Endothelial cell of umbilical vein (primary cell): ENCODE measurements at regions not wholly inside any gene's neighbourhood (a gene's known extent, or its start where the extent isn't known, plus 50 kb on each side); places are given as distances from the start of the nearest gene placed in this dataset. TPM values are rescaled to one million over a fixed set of nuclear protein-coding genes. Genes with fewer than 3 reads are reported as not detected.

Experiments used
- BruUV-seq: library from RNA; stranded (reverse); fragments of 400-500 nt; replicated peaks from 2 replicates; lab custom pipeline; 2021; lab: Mats Ljungman, UMichigan
- CTCF ChIA-PET: fragments of 300-600, 350-600 bp; sonication (Branson Sonifier 250); formaldehyde crosslinking; loops from one replicate; lab custom pipeline; 2021; ENCODE audit warnings: antibody characterized with exemption, inconsistent platforms; lab: Charles Lee
- POLR2A ChIA-PET: fragments of 300-600, 350-600 bp; sonication (Branson Sonifier 250); formaldehyde crosslinking; loops from one replicate; lab custom pipeline; 2021; ENCODE audit warnings: antibody characterized with exemption, inconsistent platforms; lab: Charles Lee
- DNase-seq: peaks from one replicate; pipeline ENCODE4 v3.0.0-alpha.2; 2011; ENCODE audit warnings: low read depth, low spot score
- FAIRE-seq: peaks from 2 replicates; lab custom pipeline; 2011; peaks lifted over from hg19 to GRCh38; lab: Jason Lieb, UNC
- H2AFZ ChIP-seq: 2 replicates; pipeline ENCODE4 v1.6.0; 2012; ENCODE audit warnings: low read depth, low read length, control low read depth, inconsistent platforms
- H3K27ac ChIP-seq: 2 replicates; pipeline ENCODE4 v1.5.1; 2011; ENCODE audit warnings: low read depth, mild to moderate bottlenecking, control low read depth, low read length, moderate library complexity; ENCODE audit not compliant: insufficient read depth
- H3K27me3 ChIP-seq, 2 experiments: 2 replicates each; pipeline versions ENCODE4 v1.6.0 to v1.6.1; 2011; ENCODE audit warnings: low read length in 2 of 2, mixed read lengths in 1 of 2; ENCODE audit not compliant: control insufficient read depth in 2 of 2, insufficient read depth in 2 of 2
- H3K36me3 ChIP-seq, 2 experiments: 2 replicates in 1 of 2; 3 replicates in 1 of 2; pipeline ENCODE4 v1.5.1; 2011; ENCODE audit warnings: low read length in 2 of 2, mild to moderate bottlenecking in 1 of 2, moderate library complexity in 1 of 2; ENCODE audit not compliant: control insufficient read depth in 2 of 2, insufficient read depth in 2 of 2; ENCODE audit errors: extremely low read depth in 1 of 2
- H3K4me1 ChIP-seq: 3 replicates; pipeline ENCODE4 v1.5.1; 2011; ENCODE audit warnings: mild to moderate bottlenecking, low read length; ENCODE audit not compliant: control insufficient read depth, insufficient read depth; ENCODE audit errors: extremely low read depth
- H3K4me2 ChIP-seq: 2 replicates; pipeline ENCODE4 v1.6.1; 2011; ENCODE audit warnings: low read length, control low read depth, mixed read lengths; ENCODE audit not compliant: insufficient read depth
- H3K4me3 ChIP-seq, 3 experiments: fragments of 200-600 bp in 1 of 3; sonication (generic), shearing (Covaris generic) in 1 of 3; replicated peaks in 1 of 3; 2 replicates each; pipeline ENCODE4 v1.5.1; 2011 to 2016; ENCODE audit warnings: control low read depth in 3 of 3, low read length in 3 of 3, mild to moderate bottlenecking in 2 of 3, inconsistent platforms in 1 of 3, low read depth in 1 of 3, moderate library complexity in 1 of 3; ENCODE audit not compliant: insufficient read depth in 1 of 3
- H3K79me2 ChIP-seq: 2 replicates; pipeline ENCODE4 v1.6.0; 2012; ENCODE audit warnings: low read length, inconsistent platforms; ENCODE audit not compliant: control insufficient read depth, insufficient read depth
- H3K9ac ChIP-seq: replicated peaks from 2 replicates; pipeline ENCODE3; 2011; ENCODE audit warnings: low read length, control low read depth; ENCODE audit not compliant: insufficient read depth; ENCODE audit errors: extremely low read depth
- H3K9me1 ChIP-seq: replicated peaks from 3 replicates; pipeline ENCODE4 v1.6.0; 2011; ENCODE audit warnings: mild to moderate bottlenecking, low read length; ENCODE audit not compliant: control insufficient read depth, insufficient read depth; ENCODE audit errors: extremely low read depth
- H3K9me3 ChIP-seq: replicated peaks from 2 replicates; pipeline ENCODE4 v1.5.1; 2012; ENCODE audit warnings: low read length, inconsistent platforms; ENCODE audit not compliant: control insufficient read depth, insufficient read depth
- H4K20me1 ChIP-seq: replicated peaks from 2 replicates; pipeline ENCODE3; 2011; ENCODE audit warnings: mild to moderate bottlenecking, low read length; ENCODE audit not compliant: control insufficient read depth, insufficient read depth; ENCODE audit errors: extremely low read depth
- GATA2 ChIP-seq: IDR thresholded peaks from 2 replicates; pipeline ENCODE4 v1.7.0; 2011; ENCODE audit warnings: low read depth, mild to moderate bottlenecking, moderate library complexity, mixed read lengths, low read length; ENCODE audit not compliant: insufficient read length, insufficient read depth
- JUN ChIP-seq: IDR thresholded peaks from 2 replicates; pipeline ENCODE4 v1.6.1; 2011; ENCODE audit warnings: borderline replicate concordance, low read depth; ENCODE audit not compliant: insufficient read length, insufficient read depth
- POLR2A ChIP-seq: IDR thresholded peaks from 2 replicates; pipeline ENCODE4 v1.6.1; 2012; ENCODE audit warnings: low read depth, mild to moderate bottlenecking, control low read depth, low read length
- POLR2AphosphoS5 ChIP-seq: IDR thresholded peaks from 2 replicates; pipeline ENCODE4 v1.6.1; 2012; ENCODE audit warnings: low read depth, mild to moderate bottlenecking, control low read depth, low read length, moderate library complexity; ENCODE audit not compliant: insufficient read depth
- dilution Hi-C: fragments of 300-500 bp; cut with MboI; formaldehyde crosslinking; loops from one replicate; pipeline ENCODE4 v1.15.0; 2019; ENCODE audit warnings: low sequenced_read_pairs; ENCODE audit not compliant: extremely low pct_ligation_motif_present
- intact Hi-C: fragments of 100-400 bp; cut with micrococcal nuclease; formaldehyde crosslinking; loops from one replicate; pipeline ENCODE4 v1.10.0; 2022
- small RNA-seq: library from RNA; depleted of rRNA; stranded (forward); fragments of <200 nt; gene quantifications from one replicate; pipeline ENCODE3, GENCODE V24; 2012; ENCODE audit warnings: low replicate concordance, low read depth; ENCODE audit not compliant: insufficient read depth, insufficient read length
- TF ChIP-seq, protein P1 (sequence below): IDR thresholded peaks from 2 replicates; pipeline ENCODE4 v1.6.1; 2011; ENCODE audit not compliant: insufficient read depth, insufficient read length
- TF ChIP-seq, protein P2 (sequence below), 2 donors: IDR thresholded peaks; 1 replicate in 1 of 2; 2 replicates in 1 of 2; pipeline ENCODE4 v1.5.1; 2011; ENCODE audit warnings: low read length in 2 of 2, mild to moderate bottlenecking in 2 of 2, moderate library complexity in 2 of 2, control low read depth in 1 of 2, inconsistent platforms in 1 of 2, low read depth in 1 of 2; ENCODE audit not compliant: insufficient read depth in 1 of 2; ENCODE audit errors: extremely low read depth in 1 of 2

DNA sequence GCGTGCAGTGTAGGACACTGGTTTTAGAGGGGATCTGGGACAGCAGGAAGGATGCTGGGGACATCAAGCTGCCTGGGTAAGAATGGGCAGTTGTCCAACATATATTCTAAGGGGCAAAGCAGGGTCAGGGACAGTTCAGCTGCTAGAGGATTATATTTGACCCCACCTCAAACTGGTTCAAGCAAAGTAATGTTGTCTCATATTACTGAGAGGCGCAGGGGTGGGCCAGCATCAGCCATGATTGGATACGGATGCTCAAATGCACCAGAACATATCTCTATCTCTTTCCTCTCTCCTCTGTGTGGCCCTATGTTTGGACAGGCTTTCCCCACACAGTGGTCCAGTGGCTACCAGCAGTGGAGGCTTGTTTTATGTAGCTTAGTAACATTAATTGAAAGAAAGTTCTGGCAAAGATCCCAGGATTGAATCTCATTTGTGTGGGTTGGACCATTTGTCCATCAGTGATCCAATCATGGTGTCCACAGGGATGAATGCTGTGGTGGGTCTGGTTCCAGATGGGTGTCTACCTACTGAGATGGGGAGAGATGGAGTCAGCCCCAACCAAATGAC is 49.8 kb upstream of the RGMA start:
- dilution Hi-C loops (no loop called here), intact Hi-C loops (no loop called here)
- ChIA-PET POLR2A (no interaction called here), CTCF (no interaction called here)
- Histone ChIP-seq H3K4me1 (no peaks in the 10 kb centered on the region), H3K9ac (no peak overlapping the region), H2AFZ (no peak overlapping the region), H3K27me3 (no peaks in the 10 kb centered on the region), H3K36me3 (no peaks in the 10 kb centered on the region), H4K20me1 (no peaks in the 10 kb centered on the region), H3K4me2 (no peak overlapping the region), H3K9me1 (no peaks in the 10 kb centered on the region), H3K9me3 (peaks cover 4% of the 10 kb centered on the region), H3K27ac (no peak overlapping the region), H3K4me3 (no peak overlapping the region), H3K79me2 (no peaks in the 10 kb centered on the region)
- DNase-seq (no peak), FAIRE-seq (no peak)
- no TSS peak for BruUV-seq
- TF ChIP-seq GATA2 (no peak), JUN (no peak), POLR2A (no peak), POLR2AphosphoS5 (no peak)
- TF ChIP-seq, protein P1, sequence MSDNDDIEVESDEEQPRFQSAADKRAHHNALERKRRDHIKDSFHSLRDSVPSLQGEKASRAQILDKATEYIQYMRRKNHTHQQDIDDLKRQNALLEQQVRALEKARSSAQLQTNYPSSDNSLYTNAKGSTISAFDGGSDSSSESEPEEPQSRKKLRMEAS, result no peak
- TF ChIP-seq, protein P2, sequence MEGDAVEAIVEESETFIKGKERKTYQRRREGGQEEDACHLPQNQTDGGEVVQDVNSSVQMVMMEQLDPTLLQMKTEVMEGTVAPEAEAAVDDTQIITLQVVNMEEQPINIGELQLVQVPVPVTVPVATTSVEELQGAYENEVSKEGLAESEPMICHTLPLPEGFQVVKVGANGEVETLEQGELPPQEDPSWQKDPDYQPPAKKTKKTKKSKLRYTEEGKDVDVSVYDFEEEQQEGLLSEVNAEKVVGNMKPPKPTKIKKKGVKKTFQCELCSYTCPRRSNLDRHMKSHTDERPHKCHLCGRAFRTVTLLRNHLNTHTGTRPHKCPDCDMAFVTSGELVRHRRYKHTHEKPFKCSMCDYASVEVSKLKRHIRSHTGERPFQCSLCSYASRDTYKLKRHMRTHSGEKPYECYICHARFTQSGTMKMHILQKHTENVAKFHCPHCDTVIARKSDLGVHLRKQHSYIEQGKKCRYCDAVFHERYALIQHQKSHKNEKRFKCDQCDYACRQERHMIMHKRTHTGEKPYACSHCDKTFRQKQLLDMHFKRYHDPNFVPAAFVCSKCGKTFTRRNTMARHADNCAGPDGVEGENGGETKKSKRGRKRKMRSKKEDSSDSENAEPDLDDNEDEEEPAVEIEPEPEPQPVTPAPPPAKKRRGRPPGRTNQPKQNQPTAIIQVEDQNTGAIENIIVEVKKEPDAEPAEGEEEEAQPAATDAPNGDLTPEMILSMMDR (IDR thresholded peaks at IDR 0.05; ENCODE audit: extremely low read depth in 1 of 2, insufficient read depth in 1 of 2, low read depth in 1 of 2, low read length in 2 of 2), result no peak

Small RNA genes in the stretch of these regions (small RNA-seq; reads per million reads assigned to genes)
- gene AC103996.1, result not detected
- gene AC112693.2, result not detected
